Activated CD4-positive, alpha-beta T cell treated with anti-CD3 and anti-CD28 coated beads, Interleukin-2, amount 50 U/mL, for 48 hours (primary cell): ENCODE measurements at regions not wholly inside any gene's neighbourhood (a gene's known extent, or its start where the extent isn't known, plus 50 kb on each side); places are given as distances from the start of the nearest gene placed in this dataset.

Experiments used
- DNase-seq, 2 experiments: peaks; one replicate each; pipeline ENCODE4 v3.0.0-alpha.2; 2020

- no peak for DNase-seq
Measured at GRCh38 chr16:13742928-13743327, 177.0 kb upstream of the ERCC4 start.

- DNase-seq: no peak
Measured at GRCh38 chr16:13743571-13743970, 176.4 kb upstream of the ERCC4 start.

- DNase-seq: no peak
Measured at GRCh38 chr16:13756411-13757140, 163.4 kb upstream of the ERCC4 start.

GRCh38 chr16:13766334-13766733 lies 153.6 kb upstream of the ERCC4 start:
- DNase-seq: no peak

- DNase-seq: no peak
Measured at GRCh38 chr16:13767215-13767614, 152.7 kb upstream of the ERCC4 start.

DNA sequence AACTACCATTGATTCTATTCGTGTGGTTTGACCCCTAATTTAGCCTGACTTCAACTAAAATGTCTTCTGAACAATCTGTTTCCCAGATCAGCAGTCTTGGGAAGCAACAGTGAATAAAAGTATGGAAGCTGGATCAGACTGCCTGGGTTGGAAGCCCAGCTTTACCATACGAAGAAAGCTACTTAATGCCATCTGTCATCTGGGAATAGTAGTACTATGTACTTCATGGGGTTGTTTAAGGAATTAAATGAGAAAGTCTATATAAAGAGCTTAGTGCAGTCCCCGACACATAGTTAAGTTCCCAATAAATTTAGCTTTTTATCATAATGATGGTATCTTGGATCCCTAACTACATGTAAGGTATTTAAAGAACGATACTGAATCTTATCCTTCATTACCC lies 151.5 kb upstream of the ERCC4 start:
- no peak for DNase-seq

GRCh38 chr16:13770436-13770835 lies 149.5 kb upstream of the ERCC4 start:
- no peak for DNase-seq

DNA sequence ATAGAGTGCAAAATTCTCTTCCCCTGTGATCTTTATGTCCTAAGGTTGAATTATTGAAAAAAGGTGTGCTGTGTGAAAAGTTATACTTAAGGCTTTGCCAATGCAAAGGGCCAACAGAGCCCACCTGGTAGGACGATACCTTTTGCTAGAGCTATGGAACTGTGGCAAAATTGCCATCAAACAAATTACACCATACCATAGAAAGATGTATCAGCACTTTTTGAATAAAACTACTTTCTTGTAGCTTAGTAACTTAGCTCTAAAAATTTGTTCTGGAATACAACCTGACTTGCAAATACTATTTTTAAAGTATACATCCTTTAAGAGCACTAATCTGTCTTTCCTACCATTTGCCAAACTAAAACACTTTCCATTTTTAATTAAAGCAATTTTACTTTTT lies 147.2 kb upstream of the ERCC4 start:
- DNase-seq: no peak

DNA sequence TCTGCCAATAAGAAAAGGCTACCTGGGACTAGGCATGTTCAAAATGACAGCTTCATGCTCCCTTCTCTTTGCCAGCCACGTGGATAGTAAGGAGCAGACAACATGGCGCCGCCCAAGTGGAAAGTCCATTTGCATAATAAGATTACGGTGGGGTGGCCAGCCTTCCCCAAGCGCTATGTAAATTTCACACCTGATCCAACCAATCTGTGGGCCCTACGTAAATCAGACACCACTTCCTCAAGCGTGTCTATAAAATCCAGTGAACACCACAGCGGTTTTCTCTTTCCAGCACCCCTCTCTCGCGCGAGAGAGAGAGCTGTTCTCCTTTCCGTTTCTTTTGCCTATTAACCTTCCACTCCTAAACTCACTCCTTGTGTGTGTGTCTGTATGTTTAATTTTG lies 140.3 kb upstream of the ERCC4 start:
- no peak for DNase-seq

DNA sequence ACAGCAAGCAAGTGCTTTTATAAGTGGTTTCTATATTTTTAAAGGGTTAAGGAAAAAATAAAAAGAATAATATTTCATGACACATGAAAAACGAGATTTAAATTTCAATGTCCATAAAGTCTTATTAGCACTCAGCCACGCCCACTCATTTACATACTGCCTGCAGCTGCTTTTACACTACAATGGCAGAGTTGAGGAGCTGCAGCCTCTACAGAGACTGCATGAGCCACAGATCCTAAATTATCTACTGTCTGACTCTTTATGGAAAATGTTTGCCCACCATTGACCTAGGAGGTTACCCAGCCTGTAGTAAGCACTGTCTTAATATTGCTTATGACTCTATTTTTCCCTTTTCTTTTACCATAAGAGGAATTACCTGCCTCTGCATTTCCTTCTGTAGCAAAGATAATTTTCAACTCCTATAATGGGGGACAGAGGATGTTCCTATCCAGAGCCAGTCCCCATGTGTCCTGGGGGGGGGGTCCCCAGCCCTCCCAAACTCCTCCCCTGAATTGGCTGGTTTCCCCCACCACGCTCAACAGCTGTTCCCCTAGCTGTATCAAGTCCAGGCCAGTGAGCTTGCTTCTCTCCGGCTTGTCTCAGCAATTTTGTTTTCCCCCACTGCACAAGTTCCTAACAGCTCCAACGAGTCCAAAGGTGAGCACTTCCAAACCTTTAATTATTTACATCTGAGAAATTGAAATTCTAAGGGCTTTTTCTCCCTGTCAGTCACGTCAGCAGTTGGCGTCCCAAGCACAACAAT lies 139.4 kb upstream of the ERCC4 start:
- DNase-seq: no peak

- no peak for DNase-seq
Measured at GRCh38 chr16:13781169-13781564, 138.8 kb upstream of the ERCC4 start.

GRCh38 chr16:13781575-13782338 lies 138.2 kb upstream of the ERCC4 start:
- no peak for DNase-seq

DNA sequence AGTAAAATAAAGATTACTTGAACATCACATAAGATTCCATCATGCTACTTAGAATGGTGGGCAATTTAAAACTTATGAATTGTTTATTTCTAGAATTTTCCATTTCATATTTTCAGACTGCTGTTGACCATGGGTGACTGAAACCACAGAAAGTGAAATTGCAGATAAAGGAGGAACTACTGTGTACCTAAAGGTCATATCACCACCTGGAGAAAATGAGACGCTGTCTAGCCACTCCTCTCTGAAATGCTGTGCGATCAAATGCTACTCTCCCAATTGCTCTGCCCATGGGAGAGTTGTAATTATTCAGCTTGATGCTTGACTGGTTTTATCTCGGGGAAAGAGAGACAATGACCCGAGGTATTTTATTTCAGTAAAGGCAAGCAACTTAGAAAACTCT lies 128.9 kb upstream of the ERCC4 start:
- no peak for DNase-seq

DNA sequence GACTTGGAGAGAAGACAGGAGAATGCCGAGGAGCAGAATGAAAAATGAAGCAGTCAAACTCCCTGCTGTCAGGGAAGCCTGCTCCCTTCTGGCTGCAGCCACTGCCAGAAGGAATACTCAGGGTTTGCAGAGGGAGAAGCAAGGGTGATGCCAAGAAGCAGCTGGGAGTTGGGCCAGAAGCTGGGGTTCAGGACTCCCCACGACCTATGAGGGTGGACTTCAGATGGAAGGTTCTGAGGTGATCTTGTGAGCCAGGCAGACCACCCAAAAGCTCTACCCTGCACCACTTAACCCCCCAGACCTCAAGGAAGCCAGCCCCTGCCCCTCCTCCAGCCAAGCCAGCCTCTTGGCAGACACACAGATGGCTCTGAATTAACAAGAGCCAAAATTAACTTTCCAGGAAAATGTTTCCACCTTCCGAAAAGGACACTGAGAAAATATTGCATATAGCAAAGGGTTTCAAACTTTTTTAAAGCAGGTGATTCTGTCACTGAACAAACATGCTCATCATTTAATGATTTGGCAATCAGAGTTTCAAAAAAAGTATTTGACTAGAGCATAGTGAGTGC lies 126.0 kb upstream of the ERCC4 start:
- no peak for DNase-seq

- DNase-seq: no peak
Measured at GRCh38 chr16:13795131-13795530, 124.8 kb upstream of the ERCC4 start.

DNA sequence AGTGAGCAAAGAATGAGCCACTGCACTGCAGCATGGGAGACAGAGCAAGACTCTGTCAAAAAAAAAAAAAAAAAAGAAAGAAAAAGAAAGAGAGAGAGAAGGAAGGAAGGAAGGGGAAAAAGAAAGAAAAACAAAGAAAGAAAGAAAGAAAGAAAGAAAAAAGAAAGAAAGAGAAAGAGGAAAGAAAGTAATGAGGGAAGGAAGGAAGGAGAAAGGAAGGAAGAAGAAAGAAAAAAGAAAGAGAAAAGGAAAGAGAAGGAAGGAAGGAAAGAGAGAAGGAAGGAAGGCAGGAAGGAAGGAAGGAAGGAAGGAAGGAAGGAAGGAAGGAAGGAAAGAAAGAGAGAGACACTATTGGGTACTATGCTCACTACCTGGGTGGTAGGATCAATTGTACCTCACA lies 122.2 kb upstream of the ERCC4 start:
- DNase-seq: no peak

GRCh38 chr16:13798211-13798610 lies 121.7 kb upstream of the ERCC4 start:
- DNase-seq: no peak

- no peak for DNase-seq
Measured at GRCh38 chr16:13803974-13804373, 116.0 kb upstream of the ERCC4 start.

DNA sequence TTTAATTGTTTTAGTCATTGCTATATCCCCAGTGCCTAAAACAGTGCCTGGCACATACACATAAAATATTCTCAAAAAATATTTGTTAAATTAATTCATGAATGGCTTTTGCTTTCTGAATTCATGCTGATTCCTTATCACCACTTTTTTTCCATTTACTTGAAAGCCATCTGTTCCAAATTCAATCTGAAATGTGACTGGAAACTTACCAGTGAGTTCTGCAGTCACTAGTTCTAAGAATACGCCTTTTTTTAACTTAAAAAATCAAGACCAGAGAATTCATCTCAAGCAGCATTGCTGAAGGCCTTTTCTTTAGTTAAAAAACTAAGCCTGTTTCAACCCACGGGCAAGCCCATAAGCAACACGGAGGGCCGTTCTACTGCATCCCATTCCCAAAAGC lies 114.0 kb upstream of the ERCC4 start:
- no peak for DNase-seq

- DNase-seq: no peak
Measured at GRCh38 chr16:13806671-13807070, 113.3 kb upstream of the ERCC4 start.

GRCh38 chr16:13808102-13808501 lies 111.9 kb upstream of the ERCC4 start:
- DNase-seq: no peak

DNA sequence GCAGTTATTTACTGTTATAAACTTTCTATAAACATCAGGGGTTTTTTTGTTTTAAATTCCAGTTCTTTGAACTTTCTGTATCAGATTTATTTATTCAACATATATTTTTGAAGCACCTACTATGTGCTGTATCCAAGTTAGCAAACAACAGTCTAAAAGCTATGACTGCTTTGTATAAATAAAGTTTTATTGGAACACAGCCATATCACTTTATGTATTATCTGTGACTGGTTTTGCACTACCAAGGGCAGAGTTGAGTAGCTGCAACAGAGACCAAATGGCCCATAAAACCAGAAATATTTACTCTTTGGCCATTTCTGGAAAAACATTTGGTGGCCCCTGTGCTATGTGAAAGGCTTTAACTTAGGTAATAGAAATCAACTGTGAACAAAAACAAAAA lies 110.2 kb upstream of the ERCC4 start:
- no peak for DNase-seq

DNA sequence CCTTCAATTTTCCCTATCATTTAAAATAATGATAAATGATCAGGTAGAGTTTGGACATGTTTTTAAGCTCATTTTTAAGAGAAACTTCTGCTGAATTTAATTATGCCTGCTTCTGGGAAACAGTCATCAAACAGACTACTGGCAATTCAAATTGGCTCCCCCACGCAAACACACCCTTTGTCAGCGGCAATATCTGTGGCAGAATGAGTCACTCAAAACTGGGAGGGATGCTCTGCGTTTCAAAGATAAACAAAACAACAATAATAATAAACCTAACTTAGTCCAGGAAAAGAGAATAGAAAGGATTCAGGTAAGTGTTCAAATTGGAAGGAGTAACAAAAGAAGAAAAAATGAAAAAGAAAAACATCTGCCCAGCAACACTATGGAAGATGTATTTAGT lies 108.1 kb upstream of the ERCC4 start:
- DNase-seq: no peak

GRCh38 chr16:13816701-13817100 lies 103.3 kb upstream of the ERCC4 start:
- DNase-seq: no peak
